ENCODE measurements at regions not wholly inside any gene's neighbourhood (a gene's known extent, or its start where the extent isn't known, plus 50 kb on each side); places are given as distances from the start of the nearest gene placed in this dataset.

DNA sequence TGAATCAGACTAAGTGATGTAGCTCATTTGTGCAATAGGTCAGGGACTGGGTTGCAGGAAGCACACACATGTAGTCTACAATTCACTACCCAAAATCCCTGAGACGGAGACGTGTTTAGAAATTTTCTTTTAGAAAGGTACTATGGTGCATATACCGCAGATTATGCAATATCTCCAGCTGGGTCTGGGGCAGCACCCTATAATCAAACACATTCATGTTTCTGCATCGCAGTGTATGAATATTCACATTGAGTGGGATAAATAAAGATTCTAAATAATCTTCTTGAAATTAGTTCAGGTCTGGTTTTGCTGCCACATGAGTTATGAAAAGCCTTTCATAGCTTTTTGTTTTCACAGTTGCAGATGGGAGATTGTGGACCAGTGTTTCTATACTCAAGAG lies 395.7 kb upstream of the FANCL start:
- Histone ChIP-seq H3K27ac (ENCODE audit: low read depth, low read length) (no peak overlapping the region), H3K9me3 (ENCODE audit: control insufficient read depth in 1 of 2, low read length in 2 of 2) (no peaks in the 10 kb centered on the region), H3K4me3 (ENCODE audit: low read length in 2 of 2) (no peak overlapping the region), H3K4me1 (ENCODE audit: insufficient read depth, low read length) (no peaks in the 10 kb centered on the region), H3K27me3 (ENCODE audit: insufficient read depth, low read length) (no peaks in the 10 kb centered on the region), H3K36me3 (ENCODE audit: insufficient read depth, low read length) (no peaks in the 10 kb centered on the region)
- Mint-ChIP-seq H3K27ac (no peak overlapping the region), H3K9me3 (no peaks in the 10 kb centered on the region), H3K27me3 (peaks cover 0 to 1% of the 10 kb centered on the region in 2 donors), H3K36me3 (no peaks in the 10 kb centered on the region), H3K4me3 (no peak overlapping the region), H3K4me1 (no peaks in the 10 kb centered on the region)
- POLR2A ChIA-PET (ENCODE audit: partially characterized antibody): no interaction called here
- intact Hi-C loops (cut with micrococcal nuclease): no loop called here
- CTCF ChIA-PET (ENCODE audit: partially characterized antibody): no interaction called here
- no peak for DNase-seq

DNA sequence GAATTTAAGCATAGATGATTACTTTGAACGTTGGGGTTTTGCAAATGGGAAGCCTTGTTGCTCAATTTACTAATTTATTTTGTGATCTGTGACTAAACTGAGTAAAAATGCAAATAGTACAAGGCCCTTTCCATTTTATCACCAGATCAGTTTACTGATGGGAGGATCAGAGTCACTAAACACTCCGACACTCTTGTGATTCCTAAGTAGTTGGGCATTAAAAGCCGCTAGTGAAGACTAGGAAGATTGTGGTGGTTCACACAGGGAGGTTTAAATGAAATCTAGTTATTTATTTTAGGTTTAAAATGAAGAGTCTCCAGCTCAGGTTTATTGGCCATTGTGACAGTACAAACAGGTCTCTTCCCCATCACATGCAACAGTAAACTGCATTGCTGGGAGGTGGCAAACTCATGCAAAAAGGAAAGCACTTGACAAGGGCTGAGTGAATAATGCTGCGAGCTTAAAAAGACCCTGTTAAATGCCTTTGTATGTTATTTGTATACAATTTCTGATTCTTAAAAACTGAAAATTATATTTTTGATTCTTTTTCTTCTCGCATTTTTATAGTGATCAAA lies 394.8 kb upstream of the FANCL start:
- no peak overlapping the region for H3K4me3 Mint-ChIP-seq
- no peak overlapping the region for H3K4me3 ChIP-seq (ENCODE audit: low read length in 2 of 2)
- H3K4me1 Mint-ChIP-seq: no peaks in the 10 kb centered on the region
- H3K27ac Mint-ChIP-seq: no peak overlapping the region
- ChIA-PET POLR2A (ENCODE audit: partially characterized antibody) (no interaction called here), CTCF (ENCODE audit: partially characterized antibody) (no interaction called here)
- H3K36me3 ChIP-seq (ENCODE audit: insufficient read depth, low read length): no peaks in the 10 kb centered on the region
- no peaks in the 10 kb centered on the region for H3K9me3 ChIP-seq (ENCODE audit: control insufficient read depth in 1 of 2, low read length in 2 of 2)
- no peak for DNase-seq
- H3K27me3 Mint-ChIP-seq: peaks cover 0 to 1% of the 10 kb centered on the region in 2 donors
- no peaks in the 10 kb centered on the region for H3K36me3 Mint-ChIP-seq
- intact Hi-C loops (cut with micrococcal nuclease): no loop called here
- no peak overlapping the region for H3K27ac ChIP-seq (ENCODE audit: low read depth, low read length)
- no peaks in the 10 kb centered on the region for H3K27me3 ChIP-seq (ENCODE audit: insufficient read depth, low read length)
- peaks cover 0 to 2% (median 0%) of the 10 kb centered on the region in 8 donors for H3K9me3 Mint-ChIP-seq
- H3K4me1 ChIP-seq (ENCODE audit: insufficient read depth, low read length): no peaks in the 10 kb centered on the region

GRCh38 chr2:58634653-58635370 lies 393.7 kb upstream of the FANCL start:
- no peaks in the 10 kb centered on the region for H3K9me3 ChIP-seq (ENCODE audit: control insufficient read depth in 1 of 2, low read length in 2 of 2)
- no peak for DNase-seq
- ChIA-PET POLR2A (ENCODE audit: partially characterized antibody) (no interaction called here), CTCF (ENCODE audit: partially characterized antibody) (no interaction called here)
- no peaks in the 10 kb centered on the region for H3K36me3 ChIP-seq (ENCODE audit: insufficient read depth, low read length)
- no peaks in the 10 kb centered on the region for H3K4me1 ChIP-seq (ENCODE audit: insufficient read depth, low read length)
- Mint-ChIP-seq H3K36me3 (no peaks in the 10 kb centered on the region), H3K9me3 (peaks cover 0 to 2% (median 0%) of the 10 kb centered on the region in 8 donors), H3K4me3 (no peak overlapping the region), H3K27ac (no peak overlapping the region), H3K4me1 (no peaks in the 10 kb centered on the region), H3K27me3 (peaks cover 0 to 1% of the 10 kb centered on the region in 2 donors)
- H3K4me3 ChIP-seq (ENCODE audit: low read length in 2 of 2): no peak overlapping the region
- H3K27me3 ChIP-seq (ENCODE audit: insufficient read depth, low read length): no peaks in the 10 kb centered on the region
- intact Hi-C loops (cut with micrococcal nuclease): no loop called here
- H3K27ac ChIP-seq (ENCODE audit: low read depth, low read length): no peak overlapping the region

DNA sequence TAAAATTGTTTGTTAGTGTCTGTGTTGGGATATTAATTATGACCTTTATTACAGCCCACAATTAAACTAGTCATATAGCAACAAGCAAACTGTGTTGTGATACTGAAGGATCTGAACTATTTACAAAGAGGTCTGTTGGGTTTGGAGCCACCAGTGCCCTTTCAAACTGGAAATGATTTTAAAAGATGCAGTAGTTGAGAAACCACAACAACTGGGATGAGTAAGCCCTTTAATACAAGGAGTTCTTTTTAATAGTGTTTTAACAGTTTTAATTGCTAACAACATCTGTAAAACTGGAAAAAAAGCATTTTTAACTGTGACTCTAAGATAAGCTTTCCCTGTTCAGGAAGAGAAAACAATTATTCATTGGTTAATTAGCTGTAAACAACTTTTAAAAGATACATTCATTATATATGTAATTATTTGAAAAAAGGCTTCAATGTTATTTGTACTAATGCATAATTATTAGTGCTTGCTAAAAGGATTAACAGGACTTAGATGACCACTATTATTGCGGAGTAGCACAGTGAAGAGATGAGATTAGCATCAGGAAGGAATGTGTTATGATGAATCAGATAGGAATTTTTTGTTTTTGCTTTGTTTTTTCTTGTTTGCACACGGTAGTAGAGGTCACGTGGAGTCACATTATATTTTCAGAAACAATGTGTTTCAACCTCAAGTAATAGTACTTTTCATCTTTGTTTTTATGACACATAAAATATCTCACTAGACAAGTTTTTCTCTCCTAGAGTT lies 392.7 kb upstream of the FANCL start:
- peaks cover 0 to 2% (median 0%) of the 10 kb centered on the region in 8 donors for H3K9me3 Mint-ChIP-seq
- intact Hi-C loops (cut with micrococcal nuclease): no loop called here
- no peaks in the 10 kb centered on the region for H3K4me1 Mint-ChIP-seq

GRCh38 chr2:58631986-58632385 lies 390.9 kb upstream of the FANCL start:
- Histone ChIP-seq H3K4me3 (ENCODE audit: low read length in 2 of 2) (no peak overlapping the region), H3K4me1 (ENCODE audit: insufficient read depth, low read length) (no peaks in the 10 kb centered on the region), H3K36me3 (ENCODE audit: insufficient read depth, low read length) (no peaks in the 10 kb centered on the region), H3K9me3 (ENCODE audit: control insufficient read depth in 1 of 2, low read length in 2 of 2) (no peaks in the 10 kb centered on the region), H3K27me3 (ENCODE audit: insufficient read depth, low read length) (no peaks in the 10 kb centered on the region), H3K27ac (ENCODE audit: low read depth, low read length) (no peak overlapping the region)
- no peak overlapping the region for H3K27ac Mint-ChIP-seq
- H3K4me1 Mint-ChIP-seq: no peaks in the 10 kb centered on the region
- ChIA-PET POLR2A (ENCODE audit: partially characterized antibody) (no interaction called here), CTCF (ENCODE audit: partially characterized antibody) (no interaction called here)
- H3K36me3 Mint-ChIP-seq: no peaks in the 10 kb centered on the region
- intact Hi-C loops (cut with micrococcal nuclease): no loop called here
- peaks cover 0 to 2% (median 0%) of the 10 kb centered on the region in 8 donors for H3K9me3 Mint-ChIP-seq
- no peak for DNase-seq
- no peak overlapping the region for H3K4me3 Mint-ChIP-seq
- peaks cover 0 to 1% of the 10 kb centered on the region in 2 donors for H3K27me3 Mint-ChIP-seq

More for the DNA sequence above, 392.7 kb upstream of the FANCL start:
- Histone ChIP-seq H3K4me3 (ENCODE audit: low read length in 2 of 2) (no peak overlapping the region), H3K27ac (ENCODE audit: low read depth, low read length) (no peak overlapping the region), H3K4me1 (ENCODE audit: insufficient read depth, low read length) (no peaks in the 10 kb centered on the region), H3K9me3 (ENCODE audit: control insufficient read depth in 1 of 2, low read length in 2 of 2) (no peaks in the 10 kb centered on the region), H3K27me3 (ENCODE audit: insufficient read depth, low read length) (no peaks in the 10 kb centered on the region), H3K36me3 (ENCODE audit: insufficient read depth, low read length) (no peaks in the 10 kb centered on the region)
- Mint-ChIP-seq H3K27ac (no peak overlapping the region), H3K36me3 (no peaks in the 10 kb centered on the region), H3K4me3 (no peak overlapping the region), H3K27me3 (peaks cover 0 to 1% of the 10 kb centered on the region in 2 donors)
- DNase-seq: no peak
- POLR2A ChIA-PET (ENCODE audit: partially characterized antibody): no interaction called here
- CTCF ChIA-PET (ENCODE audit: partially characterized antibody): no interaction called here

GRCh38 chr2:58629545-58630119 lies 388.5 kb upstream of the FANCL start:
- H3K4me3 Mint-ChIP-seq: no peak overlapping the region

DNA sequence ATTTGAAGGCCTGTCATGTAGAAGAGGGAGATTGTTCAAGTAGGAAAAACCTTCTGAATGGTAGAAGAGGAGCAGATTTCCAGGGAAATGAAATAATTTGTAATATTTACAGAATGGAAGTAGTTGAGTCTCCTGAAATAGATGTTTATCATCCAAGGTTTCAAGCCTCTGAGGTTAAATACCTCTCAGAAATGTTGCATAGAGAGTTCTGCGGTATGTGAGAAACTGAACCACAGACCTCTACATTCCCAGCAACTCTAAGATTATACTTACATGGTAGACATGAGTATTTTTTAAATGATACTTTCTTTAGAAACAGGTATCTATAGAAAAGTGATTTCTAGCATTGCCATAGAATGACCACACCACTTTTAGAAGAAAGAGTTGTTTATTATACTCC lies 379.8 kb upstream of the FANCL start:
- H3K27me3 Mint-ChIP-seq: no peaks in the 10 kb centered on the region

More at GRCh38 chr2:58629545-58630119, 388.5 kb upstream of the FANCL start:
- Mint-ChIP-seq H3K36me3 (no peaks in the 10 kb centered on the region), H3K9me3 (peaks cover 0 to 2% (median 0%) of the 10 kb centered on the region in 8 donors), H3K27me3 (peaks cover 0 to under 1% of the 10 kb centered on the region in 2 donors), H3K4me1 (no peaks in the 10 kb centered on the region), H3K27ac (no peak overlapping the region)
- no peaks in the 10 kb centered on the region for H3K4me1 ChIP-seq (ENCODE audit: insufficient read depth, low read length)
- no peaks in the 10 kb centered on the region for H3K9me3 ChIP-seq (ENCODE audit: control insufficient read depth in 1 of 2, low read length in 2 of 2)
- ChIA-PET POLR2A (ENCODE audit: partially characterized antibody) (no interaction called here), CTCF (ENCODE audit: partially characterized antibody) (no interaction called here)
- no peak for DNase-seq
- no peak overlapping the region for H3K27ac ChIP-seq (ENCODE audit: low read depth, low read length)
- intact Hi-C loops (cut with micrococcal nuclease): no loop called here
- no peaks in the 10 kb centered on the region for H3K27me3 ChIP-seq (ENCODE audit: insufficient read depth, low read length)
- H3K4me3 ChIP-seq (ENCODE audit: low read length in 2 of 2): no peak overlapping the region
- H3K36me3 ChIP-seq (ENCODE audit: insufficient read depth, low read length): no peaks in the 10 kb centered on the region

More for the DNA sequence above, 379.8 kb upstream of the FANCL start:
- no peak overlapping the region for H3K27ac Mint-ChIP-seq
- H3K27ac ChIP-seq (ENCODE audit: low read depth, low read length): no peak overlapping the region
- POLR2A ChIA-PET (ENCODE audit: partially characterized antibody): no interaction called here
- intact Hi-C loops (cut with micrococcal nuclease): no loop called here
- CTCF ChIA-PET (ENCODE audit: partially characterized antibody): no interaction called here
- H3K4me1 ChIP-seq (ENCODE audit: insufficient read depth, low read length): no peaks in the 10 kb centered on the region
- no peaks in the 10 kb centered on the region for H3K4me1 Mint-ChIP-seq
- H3K27me3 ChIP-seq (ENCODE audit: insufficient read depth, low read length): no peaks in the 10 kb centered on the region
- H3K36me3 ChIP-seq (ENCODE audit: insufficient read depth, low read length): no peaks in the 10 kb centered on the region
- no peaks in the 10 kb centered on the region for H3K9me3 ChIP-seq (ENCODE audit: control insufficient read depth in 1 of 2, low read length in 2 of 2)
- no peak overlapping the region for H3K4me3 Mint-ChIP-seq
- peaks cover 0 to 3% (median 0%) of the 10 kb centered on the region in 8 donors for H3K9me3 Mint-ChIP-seq
- no peaks in the 10 kb centered on the region for H3K36me3 Mint-ChIP-seq
- DNase-seq: no peak
- H3K4me3 ChIP-seq (ENCODE audit: low read length in 2 of 2): no peak overlapping the region
